ENCODE measurements at regions not wholly inside any gene's neighbourhood (a gene's known extent, or its start where the extent isn't known, plus 50 kb on each side); places are given as distances from the start of the nearest gene placed in this dataset.

DNA sequence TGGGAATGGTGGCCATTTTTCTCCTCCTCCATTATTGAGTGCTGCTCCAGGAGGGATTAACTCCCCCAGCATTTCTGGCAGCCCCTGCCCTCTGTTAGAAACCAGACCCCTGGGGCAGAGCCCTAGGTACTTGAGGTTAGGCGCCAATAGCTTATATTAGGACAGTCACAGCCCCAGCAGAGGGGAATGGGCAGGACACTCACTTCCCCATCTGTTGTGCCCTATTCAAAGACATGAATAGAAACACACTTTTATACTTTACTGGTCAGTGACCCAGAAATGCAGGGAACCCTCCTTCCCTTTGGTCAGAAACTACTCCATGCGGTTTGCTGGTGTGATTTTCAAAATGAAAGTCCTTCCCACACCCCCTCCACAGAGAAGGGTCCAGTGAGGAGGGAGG lies 267.7 kb downstream of the PTBP2 start:
- TF ChIP-seq, protein P1, sequence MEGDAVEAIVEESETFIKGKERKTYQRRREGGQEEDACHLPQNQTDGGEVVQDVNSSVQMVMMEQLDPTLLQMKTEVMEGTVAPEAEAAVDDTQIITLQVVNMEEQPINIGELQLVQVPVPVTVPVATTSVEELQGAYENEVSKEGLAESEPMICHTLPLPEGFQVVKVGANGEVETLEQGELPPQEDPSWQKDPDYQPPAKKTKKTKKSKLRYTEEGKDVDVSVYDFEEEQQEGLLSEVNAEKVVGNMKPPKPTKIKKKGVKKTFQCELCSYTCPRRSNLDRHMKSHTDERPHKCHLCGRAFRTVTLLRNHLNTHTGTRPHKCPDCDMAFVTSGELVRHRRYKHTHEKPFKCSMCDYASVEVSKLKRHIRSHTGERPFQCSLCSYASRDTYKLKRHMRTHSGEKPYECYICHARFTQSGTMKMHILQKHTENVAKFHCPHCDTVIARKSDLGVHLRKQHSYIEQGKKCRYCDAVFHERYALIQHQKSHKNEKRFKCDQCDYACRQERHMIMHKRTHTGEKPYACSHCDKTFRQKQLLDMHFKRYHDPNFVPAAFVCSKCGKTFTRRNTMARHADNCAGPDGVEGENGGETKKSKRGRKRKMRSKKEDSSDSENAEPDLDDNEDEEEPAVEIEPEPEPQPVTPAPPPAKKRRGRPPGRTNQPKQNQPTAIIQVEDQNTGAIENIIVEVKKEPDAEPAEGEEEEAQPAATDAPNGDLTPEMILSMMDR (conservative IDR thresholded peaks at IDR 0.05; ENCODE audit: low read depth, low read length), result no peak
- H3K4me3 ChIP-seq (ENCODE audit: low read depth, low read length), result no peak overlapping the region
- DNase-seq (ENCODE audit: low read depth), result no peak

DNA sequence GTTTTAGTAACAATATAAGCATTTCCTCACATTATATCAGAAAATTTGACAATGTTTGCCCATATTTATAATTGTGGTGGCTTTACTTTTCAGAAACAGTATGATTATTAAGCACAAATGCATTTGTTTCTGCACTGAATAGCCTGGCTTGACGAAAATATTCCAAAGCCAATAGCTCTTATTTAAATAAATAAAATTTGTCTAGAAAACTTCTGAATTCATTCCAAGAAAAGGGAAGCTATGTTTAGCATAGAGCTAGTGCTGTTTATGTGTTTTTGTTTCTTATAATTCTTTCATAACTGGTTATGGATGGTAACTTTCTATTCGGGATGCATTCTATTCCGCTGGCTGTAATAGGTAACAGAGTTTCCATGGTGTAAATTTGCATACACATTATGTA lies 268.6 kb downstream of the PTBP2 start:
- no peak overlapping the region for H3K4me3 ChIP-seq (ENCODE audit: low read depth, low read length)
- DNase-seq (ENCODE audit: low read depth), result no peak
- TF ChIP-seq, protein P1 (conservative IDR thresholded peaks at IDR 0.05; ENCODE audit: low read depth, low read length), result no peak

DNA sequence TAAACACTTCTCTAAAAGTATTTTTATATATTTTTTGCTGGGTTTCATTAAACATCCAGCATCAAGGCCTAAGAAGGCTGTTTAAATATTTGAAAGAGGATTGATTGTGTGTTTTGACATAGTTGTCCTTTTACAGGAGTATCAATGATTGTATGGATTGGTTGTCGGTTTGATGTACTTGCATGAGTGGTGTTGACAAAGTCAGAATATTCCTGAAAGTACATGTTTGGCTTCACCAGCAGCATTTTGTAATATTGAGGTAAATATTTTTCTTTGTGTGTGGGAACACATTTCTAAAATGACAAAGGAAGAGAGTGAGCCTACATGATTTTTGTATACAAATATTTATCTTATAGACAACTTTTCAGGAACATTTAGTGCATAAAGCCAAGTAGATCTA lies 269.7 kb downstream of the PTBP2 start:
- H3K4me3 ChIP-seq (ENCODE audit: low read depth, low read length), result no peak overlapping the region
- no peak for DNase-seq (ENCODE audit: low read depth)
- TF ChIP-seq, protein P1 (conservative IDR thresholded peaks at IDR 0.05; ENCODE audit: low read depth, low read length), result no peak

DNA sequence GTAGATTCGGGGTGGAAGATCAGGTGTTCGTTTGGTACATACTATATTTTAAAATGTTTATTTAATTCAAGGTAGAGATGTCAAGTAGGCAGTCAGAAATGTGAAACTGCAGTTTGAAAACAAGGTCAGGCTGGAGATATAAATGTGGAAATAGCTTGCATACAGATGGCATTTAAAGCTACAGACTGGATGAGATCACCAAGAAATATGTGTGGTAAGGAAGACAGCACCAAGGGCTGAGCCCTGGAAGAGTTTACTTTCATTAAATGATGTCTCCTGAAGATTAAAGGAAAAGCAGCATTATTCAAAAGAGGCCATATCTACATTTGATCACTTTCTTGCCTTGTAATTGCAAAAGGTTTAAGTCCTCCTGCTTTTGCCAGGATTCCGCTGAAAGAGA lies 271.3 kb downstream of the PTBP2 start:
- TF ChIP-seq, protein P1 (conservative IDR thresholded peaks at IDR 0.05; ENCODE audit: low read depth, low read length), result no peak
- no peak overlapping the region for H3K4me3 ChIP-seq (ENCODE audit: low read depth, low read length)
- DNase-seq (ENCODE audit: low read depth), result peak; percentile 86

DNA sequence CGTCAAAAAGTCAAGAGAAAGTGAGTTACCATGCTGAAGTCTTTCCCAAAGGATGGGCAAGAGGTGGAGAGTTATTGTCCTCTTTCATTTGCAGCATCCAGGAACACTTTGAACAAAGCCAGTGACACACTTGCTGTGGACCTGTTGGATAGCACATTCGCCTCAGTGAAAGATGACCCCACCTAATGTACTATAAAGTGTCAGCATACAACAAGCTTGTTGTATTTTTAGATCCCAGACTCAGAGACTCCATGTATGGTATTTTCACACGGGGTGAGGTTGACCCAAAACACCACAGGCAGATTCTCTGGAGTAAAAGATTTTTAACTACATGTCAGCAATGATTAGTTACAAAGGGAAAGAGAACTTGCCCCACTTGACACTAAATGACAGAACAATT lies 273.8 kb downstream of the PTBP2 start:
- TF ChIP-seq, protein P1 (conservative IDR thresholded peaks at IDR 0.05; ENCODE audit: low read depth, low read length), result no peak

DNA sequence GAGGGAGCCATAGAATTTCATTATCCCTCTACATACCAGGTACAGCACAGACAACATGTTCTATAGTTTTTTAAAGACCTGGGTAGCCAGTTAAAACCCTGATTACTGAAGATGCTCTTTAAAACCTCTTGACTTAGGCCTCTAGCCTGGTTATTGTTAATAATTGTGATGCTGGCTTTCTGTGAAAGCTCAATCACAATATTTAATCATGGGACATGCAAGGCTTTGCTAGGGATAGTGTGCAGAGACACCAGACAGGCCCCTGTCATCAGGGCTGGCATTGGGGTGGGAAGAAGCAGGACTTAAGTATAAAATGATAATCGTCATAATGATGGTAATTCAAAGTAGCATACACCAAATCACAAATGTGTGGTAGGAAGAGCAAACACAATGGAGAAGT lies 274.4 kb downstream of the PTBP2 start:
- TF ChIP-seq, protein P1 (conservative IDR thresholded peaks at IDR 0.05; ENCODE audit: low read depth, low read length), result no peak
- H3K4me3 ChIP-seq (ENCODE audit: low read depth, low read length), result no peak overlapping the region
- DNase-seq (ENCODE audit: low read depth), result no peak

More for the DNA sequence above, 273.8 kb downstream of the PTBP2 start:
- no peak overlapping the region for H3K4me3 ChIP-seq (ENCODE audit: low read depth, low read length)
- peak; percentile 87 for DNase-seq (ENCODE audit: low read depth)

DNA sequence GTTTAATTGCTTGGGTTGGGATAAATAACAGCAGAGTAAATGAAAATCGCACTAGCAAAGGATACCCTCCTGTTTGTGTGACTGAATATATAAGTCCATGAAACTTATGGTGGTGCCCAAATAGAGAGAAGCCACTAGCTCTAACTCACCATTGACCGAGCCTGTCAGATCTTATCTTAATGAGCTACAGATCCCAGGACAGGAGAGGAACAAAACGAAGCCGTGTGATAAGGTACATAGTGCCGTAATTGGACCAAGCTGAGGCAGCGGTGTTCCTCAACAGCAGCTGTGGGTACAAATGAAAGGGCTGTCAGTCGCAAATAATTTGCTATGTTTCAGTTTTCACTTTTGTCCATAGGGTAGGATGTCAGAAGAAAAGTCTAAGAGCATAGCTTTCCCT lies 276.1 kb downstream of the PTBP2 start:
- TF ChIP-seq, protein P1 (conservative IDR thresholded peaks at IDR 0.05; ENCODE audit: low read depth, low read length), result no peak
- DNase-seq (ENCODE audit: low read depth), result no peak
- no peak overlapping the region for H3K4me3 ChIP-seq (ENCODE audit: low read depth, low read length)
